HepG2 (cell line): ENCODE measurements at regions not wholly inside any gene's neighbourhood (a gene's known extent, or its start where the extent isn't known, plus 50 kb on each side); places are given as distances from the start of the nearest gene placed in this dataset.

Source experiments
- ATAC-seq: fragments of 200-7000 bp; cut with Tn5 transposase; 3 replicates; pipeline ENCODE4 v1.9.1; 2020; ENCODE audit warnings: mild to moderate bottlenecking, moderate library complexity
- BruUV-seq: library from RNA; stranded (reverse); fragments of 400-500 nt; replicated peaks from 2 replicates; lab custom pipeline; 2021; lab: Mats Ljungman, UMichigan
- CTCF ChIA-PET: fragments of 300-600 bp; formaldehyde crosslinking; extraction: SDS; loops from one replicate; lab custom pipeline; 2021; ENCODE audit warnings: low total read pairs, inconsistent platforms, low intra/inter-chr PET ratio; lab: Yijun Ruan, JAX
- POLR2A ChIA-PET: fragments of 350-600 bp; sonication (Branson Sonifier 250); formaldehyde crosslinking; loops from one replicate; lab custom pipeline; 2020; ENCODE audit warnings: antibody characterized with exemption, inconsistent platforms; lab: Yijun Ruan, JAX
- DNase-seq: peaks from one replicate; pipeline ENCODE4 v3.0.0-alpha.2; 2015; ENCODE audit warnings: low spot score
- FAIRE-seq: peaks from 3 replicates; lab custom pipeline; 2011; peaks lifted over from hg19 to GRCh38; lab: Jason Lieb, UNC
- H2AFZ ChIP-seq: one replicate; pipeline ENCODE4 v1.6.1; 2011; ENCODE audit warnings: low read length, inconsistent platforms
- H3K27ac ChIP-seq: fragments of 300-600 bp; 3 replicates; pipeline ENCODE4 v1.8.0; 2011; ENCODE audit warnings: mixed run types, mild to moderate bottlenecking, mixed read lengths, low read length, inconsistent platforms; ENCODE audit not compliant: insufficient read depth; ENCODE audit errors: extremely low read length
- H3K27me3 ChIP-seq, 2 experiments: fragments of 200-600 bp in 1 of 2; 2 replicates in 1 of 2; 3 replicates in 1 of 2; pipeline versions ENCODE4 v1.6.0 to v1.8.0; 2011; ENCODE audit warnings: low read length in 2 of 2, mild to moderate bottlenecking in 2 of 2, moderate library complexity in 2 of 2, inconsistent platforms in 1 of 2; ENCODE audit not compliant: insufficient read depth in 2 of 2, control insufficient read depth in 1 of 2
- H3K36me3 ChIP-seq, 2 experiments: fragments of 200-600 bp in 1 of 2; replicated peaks in 1 of 2; 2 replicates in 1 of 2; 3 replicates in 1 of 2; pipeline versions ENCODE4 v1.5.1 to v1.8.0; 2011; ENCODE audit warnings: low read length in 2 of 2, inconsistent platforms in 1 of 2; ENCODE audit not compliant: insufficient read depth in 2 of 2, control insufficient read depth in 1 of 2
- H3K4me1 ChIP-seq: 2 replicates; pipeline ENCODE4 v1.5.1; 2012; ENCODE audit warnings: low read length, inconsistent platforms; ENCODE audit not compliant: insufficient read depth
- H3K4me2 ChIP-seq: 2 replicates; pipeline ENCODE4 v1.6.0; 2011; ENCODE audit warnings: low read depth, low read length, inconsistent platforms
- H3K4me3 ChIP-seq, 3 experiments: fragments of 200-600 bp in 1 of 3; sonication (generic), shearing (Covaris generic) in 1 of 3; replicated peaks in 1 of 3; 2 replicates each; pipeline ENCODE4 v1.5.1; 2011 to 2016; ENCODE audit warnings: low read length in 3 of 3, inconsistent platforms in 2 of 3, low read depth in 2 of 3, mild to moderate bottlenecking in 2 of 3, control low read depth in 1 of 3, mixed read lengths in 1 of 3; ENCODE audit not compliant: insufficient read depth in 1 of 3
- H3K79me2 ChIP-seq: one replicate; pipeline ENCODE4 v1.6.1; 2011; ENCODE audit warnings: low read length, inconsistent platforms; ENCODE audit not compliant: insufficient read depth
- H3K9ac ChIP-seq: 2 replicates; pipeline ENCODE4 v1.6.0; 2011; ENCODE audit warnings: mild to moderate bottlenecking, low read depth, low read length, inconsistent platforms; ENCODE audit not compliant: insufficient read depth
- H3K9me3 ChIP-seq: 2 replicates; pipeline ENCODE4 v1.5.1; 2012; ENCODE audit warnings: mild to moderate bottlenecking, low read length
- H4K20me1 ChIP-seq: 2 replicates; pipeline ENCODE4 v1.6.0; 2011; ENCODE audit warnings: inconsistent platforms, mild to moderate bottlenecking, low read length, moderate library complexity; ENCODE audit not compliant: insufficient read depth
- ATAD3A ChIP-seq: sonication (generic); formaldehyde crosslinking; IDR thresholded peaks from 2 replicates; pipeline ENCODE4 v1.4.0; 2020; ENCODE audit warnings: missing genetic modification reagents
- BCL6 ChIP-seq: IDR thresholded peaks from 2 replicates; pipeline ENCODE4 v1.6.1; 2016; ENCODE audit warnings: missing genetic modification reagents, missing compliant biosample characterization
- ETV6 ChIP-seq: sonication (generic); formaldehyde crosslinking; conservative IDR thresholded peaks from 2 replicates; pipeline ENCODE4 v1.4.0; 2020; ENCODE audit warnings: missing genetic modification reagents
- KAT7 ChIP-seq: IDR thresholded peaks from 2 replicates; pipeline ENCODE4 v1.6.1; 2018; ENCODE audit warnings: borderline replicate concordance, missing compliant biosample characterization
- SYNCRIP ChIP-seq: fragments of 200-400 bp; formaldehyde crosslinking; IDR thresholded peaks from 2 replicates; pipeline ENCODE4 v1.6.1; 2018; ENCODE audit warnings: mild to moderate bottlenecking, low read depth, low read length; ENCODE audit not compliant: insufficient read depth
- ZFP62 ChIP-seq: sonication (generic); formaldehyde crosslinking; IDR thresholded peaks from 2 replicates; pipeline ENCODE4 v1.4.0; 2020; ENCODE audit warnings: missing genetic modification reagents
- ZNF564 ChIP-seq: sonication (generic); formaldehyde crosslinking; IDR thresholded peaks from 2 replicates; pipeline ENCODE4 v1.8.1; 2023; ENCODE audit warnings: mild to moderate bottlenecking, missing genetic modification reagents
- WGBS: methylation state at CpG from one replicate; pipeline ENCODE4 v1.1.6; 2017; ENCODE audit warnings: low lambda C conversion rate; 5-methylcytosine and 5-hydroxymethylcytosine counted together
- in situ Hi-C: cut with HindIII; loops from 2 replicates; pipeline ENCODE4 v1.10.0; 2017; ENCODE audit warnings: low pct_unique_long_range_greater_than_20kb; ENCODE audit not compliant: extremely low pct_ligation_motif_present
- intact Hi-C: fragments of 100-400 bp; cut with micrococcal nuclease; formaldehyde crosslinking; loops from one replicate; pipeline ENCODE4 v1.10.0; 2022; ENCODE audit not compliant: unreplicated experiment
- TF ChIP-seq, protein P1 (sequence below): sonication (generic); formaldehyde crosslinking; IDR thresholded peaks from 2 replicates; pipeline ENCODE4 v1.4.0; 2020; ENCODE audit warnings: mild to moderate bottlenecking, missing genetic modification reagents

DNA sequence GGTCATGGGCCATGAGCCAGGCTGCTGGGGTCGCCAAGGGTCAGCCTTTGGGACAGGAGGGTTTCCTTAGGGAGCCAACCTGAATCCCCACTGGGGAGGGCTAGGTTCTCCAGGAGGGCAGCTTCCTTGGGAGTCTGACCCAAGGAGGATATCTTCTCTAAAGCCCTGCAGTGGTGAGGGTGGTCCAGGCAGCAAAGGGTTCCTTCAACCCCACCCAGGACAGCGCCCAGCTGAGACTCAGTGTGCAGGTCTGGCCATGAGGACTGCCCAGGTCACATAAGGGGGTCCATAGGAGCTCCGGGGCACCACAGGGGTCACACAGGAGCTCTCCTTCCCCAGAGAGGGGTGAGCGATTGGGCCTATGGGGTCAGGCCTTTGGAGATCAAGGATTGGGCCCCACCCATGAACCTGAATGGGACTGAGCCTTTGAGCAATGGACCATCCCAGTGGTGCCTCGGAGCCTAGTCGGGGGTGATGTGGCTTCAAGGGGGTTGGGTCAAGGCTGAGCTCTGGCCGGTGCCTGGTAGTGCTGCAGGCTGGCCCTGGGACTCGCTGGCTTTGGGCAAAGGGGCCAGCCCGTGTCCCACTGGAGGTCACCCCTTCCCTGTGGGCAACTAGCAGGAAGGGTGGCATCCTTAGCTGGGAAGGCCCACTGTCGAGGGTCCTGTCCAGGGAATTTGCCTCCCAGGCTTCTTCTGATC lies 216.5 kb downstream of the SNRPN start:
- Histone ChIP-seq H3K4me1 (no peaks in the 10 kb centered on the region), H4K20me1 (no peaks in the 10 kb centered on the region), H3K4me3 (no peak overlapping the region), H3K27me3 (no peaks in the 10 kb centered on the region; a peak in 1 of 5 replicates), H3K27ac (no peak overlapping the region), H3K4me2 (no peak overlapping the region), H3K9ac (no peak overlapping the region), H2AFZ (no peak overlapping the region), H3K9me3 (peaks cover 83% of the 10 kb centered on the region), H3K36me3 (no peaks in the 10 kb centered on the region), H3K79me2 (no peaks in the 10 kb centered on the region)
- DNase-seq, result no peak
- TF ChIP-seq SYNCRIP, result no peak
- no peak for TF ChIP-seq ATAD3A (CRISPR knock-in tag)
- TF ChIP-seq ZFP62 (CRISPR knock-in tag), result no peak
- no peak for TF ChIP-seq BCL6
- TF ChIP-seq, protein P1, sequence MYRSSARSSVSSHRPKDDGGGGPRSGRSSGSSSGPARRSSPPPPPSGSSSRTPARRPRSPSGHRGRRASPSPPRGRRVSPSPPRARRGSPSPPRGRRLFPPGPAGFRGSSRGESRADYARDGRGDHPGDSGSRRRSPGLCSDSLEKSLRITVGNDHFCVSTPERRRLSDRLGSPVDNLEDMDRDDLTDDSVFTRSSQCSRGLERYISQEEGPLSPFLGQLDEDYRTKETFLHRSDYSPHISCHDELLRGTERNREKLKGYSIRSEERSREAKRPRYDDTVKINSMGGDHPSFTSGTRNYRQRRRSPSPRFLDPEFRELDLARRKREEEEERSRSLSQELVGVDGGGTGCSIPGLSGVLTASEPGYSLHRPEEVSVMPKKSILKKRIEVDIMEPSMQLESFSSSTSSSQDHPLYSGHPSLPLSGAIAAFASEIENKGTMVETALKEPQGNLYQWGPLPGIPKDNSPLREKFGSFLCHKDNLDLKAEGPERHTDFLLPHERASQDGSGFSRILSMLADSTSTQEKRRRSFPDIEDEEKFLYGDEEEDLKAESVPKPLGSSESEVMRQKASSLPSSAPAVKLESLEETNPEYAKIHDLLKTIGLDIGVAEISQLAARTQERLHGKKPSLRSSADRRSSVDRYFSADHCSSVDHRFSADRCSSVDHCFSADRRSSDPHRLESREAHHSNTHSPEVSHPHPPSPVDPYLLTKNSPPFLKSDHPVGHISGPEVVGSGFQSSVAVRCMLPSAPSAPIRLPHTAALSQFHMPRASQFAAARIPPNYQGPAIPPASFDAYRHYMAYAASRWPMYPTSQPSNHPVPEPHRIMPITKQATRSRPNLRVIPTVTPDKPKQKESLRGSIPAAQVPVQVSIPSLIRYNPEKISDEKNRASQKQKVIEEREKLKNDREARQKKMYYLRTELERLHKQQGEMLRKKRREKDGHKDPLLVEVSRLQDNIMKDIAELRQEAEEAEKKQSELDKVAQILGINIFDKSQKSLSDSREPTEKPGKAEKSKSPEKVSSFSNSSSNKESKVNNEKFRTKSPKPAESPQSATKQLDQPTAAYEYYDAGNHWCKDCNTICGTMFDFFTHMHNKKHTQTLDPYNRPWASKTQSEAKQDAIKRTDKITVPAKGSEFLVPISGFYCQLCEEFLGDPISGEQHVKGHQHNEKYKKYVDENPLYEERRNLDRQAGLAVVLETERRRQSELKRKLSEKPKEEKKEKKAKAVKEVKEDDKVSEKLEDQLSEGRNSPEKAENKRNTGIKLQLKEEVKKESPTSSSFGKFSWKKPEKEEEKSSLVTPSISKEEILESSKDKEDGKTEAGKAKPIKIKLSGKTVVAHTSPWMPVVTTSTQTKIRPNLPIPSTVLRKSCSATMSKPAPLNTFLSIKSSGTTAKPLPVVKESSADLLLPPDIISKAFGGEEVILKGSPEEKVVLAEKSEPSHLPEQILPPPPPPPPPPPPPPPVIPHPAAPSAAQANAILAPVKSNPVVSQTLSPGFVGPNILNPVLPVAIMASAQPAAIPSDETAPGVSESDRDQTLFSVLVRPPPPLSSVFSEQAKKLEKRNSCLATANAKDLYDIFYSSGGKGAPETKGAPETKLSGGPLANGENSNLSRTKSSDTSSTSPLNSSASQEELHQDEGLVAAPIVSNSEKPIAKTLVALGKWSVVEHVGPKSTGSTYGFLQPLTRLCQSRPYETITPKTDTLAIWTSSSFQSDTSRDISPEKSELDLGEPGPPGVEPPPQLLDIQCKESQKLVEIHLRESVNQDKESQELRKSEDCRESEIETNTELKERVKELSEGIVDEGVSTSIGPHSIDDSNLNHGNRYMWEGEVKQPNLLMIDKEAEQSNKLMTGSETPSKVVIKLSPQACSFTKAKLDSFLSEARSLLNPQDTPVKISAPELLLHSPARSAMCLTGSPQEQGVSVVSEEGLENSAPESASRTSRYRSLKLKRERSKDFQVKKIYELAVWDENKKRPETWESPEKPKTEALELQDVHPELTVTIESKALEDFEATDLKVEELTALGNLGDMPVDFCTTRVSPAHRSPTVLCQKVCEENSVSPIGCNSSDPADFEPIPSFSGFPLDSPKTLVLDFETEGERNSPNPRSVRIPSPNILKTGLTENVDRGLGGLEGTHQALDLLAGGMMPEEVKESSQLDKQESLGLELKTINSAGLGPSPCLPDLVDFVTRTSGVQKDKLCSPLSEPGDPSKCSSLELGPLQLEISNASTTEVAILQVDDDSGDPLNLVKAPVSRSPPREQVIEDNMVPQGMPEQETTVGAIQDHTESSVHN (CRISPR knock-in tag), result no peak
- TF ChIP-seq KAT7 (CRISPR knock-in tag), result no peak
- TF ChIP-seq ETV6, result no peak
- TF ChIP-seq ZNF564, result no peak
- in situ Hi-C loops (no loop called here), intact Hi-C loops (no loop called here)
- ChIA-PET CTCF (no interaction called here), POLR2A (no interaction called here)
- no peak for ATAC-seq
- WGBS, result 18% methylated on average over 5 of the region's 10 CpGs
- no TSS peak for BruUV-seq
- no peak for FAIRE-seq
